Activated B cell treated with CpG ODN at 0.5 μM for 24 hours (primary cell): ENCODE measurements at regions not wholly inside any gene's neighbourhood (a gene's known extent, or its start where the extent isn't known, plus 50 kb on each side); places are given as distances from the start of the nearest gene placed in this dataset.

Source experiments
- ATAC-seq: fragments of 200-7000 bp; cut with Tn5 transposase; one replicate; pipeline ENCODE4 v1.10.0; 2021; ENCODE audit warnings: low read depth, mild to moderate bottlenecking, moderate library complexity
- CTCF ChIA-PET: fragments of 350-600 bp; sonication (Branson Sonifier 250); formaldehyde crosslinking; loops from one replicate; lab custom pipeline; 2021; ENCODE audit warnings: antibody characterized with exemption; lab: Charles Lee
- POLR2A ChIA-PET: fragments of 350-600 bp; sonication (Branson Sonifier 250); formaldehyde crosslinking; loops from one replicate; lab custom pipeline; 2021; ENCODE audit warnings: antibody characterized with exemption; lab: Charles Lee
- DNase-seq: peaks from one replicate; pipeline ENCODE4 v3.0.0; 2022
- H3K27ac Mint-ChIP-seq: one replicate; pipeline ENCODE4 v1.8.0; 2020; ENCODE audit warnings: mixed read lengths
- H3K27me3 Mint-ChIP-seq: one replicate; pipeline ENCODE4 v1.8.0; 2021; ENCODE audit warnings: mixed read lengths
- H3K36me3 Mint-ChIP-seq: one replicate; pipeline ENCODE4 v1.8.0; 2021; ENCODE audit warnings: low read depth, mixed read lengths
- H3K4me1 Mint-ChIP-seq: one replicate; pipeline ENCODE4 v1.8.0; 2021; ENCODE audit warnings: mixed read lengths
- H3K4me3 Mint-ChIP-seq: one replicate; pipeline ENCODE4 v1.8.0; 2020; ENCODE audit warnings: mild to moderate bottlenecking, mixed read lengths
- H3K9me3 Mint-ChIP-seq: one replicate; pipeline ENCODE4 v1.8.0; 2020; ENCODE audit warnings: mixed read lengths
- intact Hi-C: fragments of 100-400 bp; cut with micrococcal nuclease; formaldehyde crosslinking; loops from one replicate; pipeline ENCODE4 v1.15.1; 2024
- TF ChIP-seq, protein P1 (sequence below): fragments of 200-600 bp; IDR thresholded peaks from one replicate; pipeline ENCODE4 v1.8.0; 2022; ENCODE audit warnings: antibody characterized with exemption, mild to moderate bottlenecking

DNA sequence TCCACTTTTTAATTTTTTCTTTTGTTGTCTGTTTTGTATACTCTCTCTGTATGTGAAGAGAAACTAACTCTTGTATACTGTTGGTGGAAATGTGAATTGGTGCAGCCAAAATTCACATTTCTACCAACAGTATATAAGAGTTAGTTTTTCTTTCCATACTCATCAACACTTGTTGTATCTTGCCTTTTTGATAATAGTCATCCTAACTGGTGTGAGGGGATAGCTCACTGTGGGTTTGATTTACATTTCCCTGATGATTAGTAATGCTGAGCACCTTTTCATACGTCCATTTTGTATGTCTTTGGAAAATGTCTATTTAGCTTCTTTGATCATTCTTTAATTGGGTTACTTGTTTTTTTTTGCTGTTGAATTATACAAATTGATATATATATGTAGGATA, 375.5 kb upstream of the IGFBP3 start:
- intact Hi-C loops, result no loop called here
- H3K9me3 Mint-ChIP-seq, result peaks cover 4% of the 10 kb centered on the region
- H3K27me3 Mint-ChIP-seq, result no peaks in the 10 kb centered on the region
- H3K4me1 Mint-ChIP-seq, result no peaks in the 10 kb centered on the region
- H3K4me3 Mint-ChIP-seq, result no peak overlapping the region
- no peaks in the 10 kb centered on the region for H3K36me3 Mint-ChIP-seq
- ChIA-PET POLR2A (no interaction called here), CTCF (no interaction called here)
- DNase-seq, result no peak
- no peak overlapping the region for H3K27ac Mint-ChIP-seq
- no peak for ATAC-seq
- TF ChIP-seq, protein P1, sequence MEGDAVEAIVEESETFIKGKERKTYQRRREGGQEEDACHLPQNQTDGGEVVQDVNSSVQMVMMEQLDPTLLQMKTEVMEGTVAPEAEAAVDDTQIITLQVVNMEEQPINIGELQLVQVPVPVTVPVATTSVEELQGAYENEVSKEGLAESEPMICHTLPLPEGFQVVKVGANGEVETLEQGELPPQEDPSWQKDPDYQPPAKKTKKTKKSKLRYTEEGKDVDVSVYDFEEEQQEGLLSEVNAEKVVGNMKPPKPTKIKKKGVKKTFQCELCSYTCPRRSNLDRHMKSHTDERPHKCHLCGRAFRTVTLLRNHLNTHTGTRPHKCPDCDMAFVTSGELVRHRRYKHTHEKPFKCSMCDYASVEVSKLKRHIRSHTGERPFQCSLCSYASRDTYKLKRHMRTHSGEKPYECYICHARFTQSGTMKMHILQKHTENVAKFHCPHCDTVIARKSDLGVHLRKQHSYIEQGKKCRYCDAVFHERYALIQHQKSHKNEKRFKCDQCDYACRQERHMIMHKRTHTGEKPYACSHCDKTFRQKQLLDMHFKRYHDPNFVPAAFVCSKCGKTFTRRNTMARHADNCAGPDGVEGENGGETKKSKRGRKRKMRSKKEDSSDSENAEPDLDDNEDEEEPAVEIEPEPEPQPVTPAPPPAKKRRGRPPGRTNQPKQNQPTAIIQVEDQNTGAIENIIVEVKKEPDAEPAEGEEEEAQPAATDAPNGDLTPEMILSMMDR, result no peak

DNA sequence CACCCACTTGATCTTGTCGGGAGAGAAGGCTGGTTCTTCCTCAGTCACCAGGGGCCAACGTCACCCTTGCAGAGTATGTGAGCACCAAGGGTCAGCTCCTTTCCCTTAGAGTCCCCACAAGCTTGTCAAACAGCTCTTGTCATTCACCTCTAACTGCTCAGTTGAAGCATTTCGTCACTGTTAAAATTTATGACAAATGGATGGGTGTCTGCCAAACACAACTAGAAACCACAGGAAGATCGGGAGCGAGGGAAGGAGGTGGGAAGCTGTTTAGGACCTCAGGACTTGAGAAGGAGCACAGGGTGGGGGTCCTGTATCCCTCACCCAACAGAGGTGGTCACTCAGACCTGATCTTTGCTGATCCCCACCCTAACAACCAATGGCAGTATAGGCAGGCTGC, 373.3 kb upstream of the IGFBP3 start:
- DNase-seq, result no peak
- Mint-ChIP-seq H3K27me3 (no peaks in the 10 kb centered on the region), H3K27ac (no peak overlapping the region), H3K9me3 (peaks cover 4% of the 10 kb centered on the region), H3K4me3 (no peak overlapping the region), H3K36me3 (no peaks in the 10 kb centered on the region), H3K4me1 (no peaks in the 10 kb centered on the region)
- intact Hi-C loops, result no loop called here
- no peak for ATAC-seq
- TF ChIP-seq, protein P1, result no peak
- ChIA-PET CTCF (no interaction called here), POLR2A (no interaction called here)

DNA sequence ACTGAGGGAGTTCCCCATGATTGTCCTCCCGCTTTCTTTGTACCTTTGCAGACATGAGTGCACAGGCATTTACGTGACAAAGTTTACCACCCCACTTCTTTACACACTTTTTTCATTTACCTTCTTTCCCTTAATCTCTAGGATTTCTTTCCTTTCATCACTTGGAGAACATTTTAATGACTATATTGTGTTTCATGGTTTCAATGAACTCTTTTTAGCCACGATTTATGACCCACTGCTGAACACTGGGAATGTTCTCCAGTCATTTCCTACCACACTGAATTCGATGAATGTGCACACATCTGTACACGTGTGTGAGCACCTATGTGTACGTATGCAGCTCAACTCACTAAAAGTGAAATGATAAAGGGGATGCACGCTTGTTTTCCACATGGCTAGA, 371.7 kb upstream of the IGFBP3 start:
- no peak overlapping the region for H3K27ac Mint-ChIP-seq
- intact Hi-C loops, result no loop called here
- ChIA-PET CTCF (no interaction called here), POLR2A (no interaction called here)
- TF ChIP-seq, protein P1, result no peak
- no peaks in the 10 kb centered on the region for H3K36me3 Mint-ChIP-seq
- no peak for DNase-seq
- H3K9me3 Mint-ChIP-seq, result no peaks in the 10 kb centered on the region
- H3K4me3 Mint-ChIP-seq, result no peak overlapping the region
- no peaks in the 10 kb centered on the region for H3K27me3 Mint-ChIP-seq
- H3K4me1 Mint-ChIP-seq, result no peaks in the 10 kb centered on the region
- no peak for ATAC-seq

DNA sequence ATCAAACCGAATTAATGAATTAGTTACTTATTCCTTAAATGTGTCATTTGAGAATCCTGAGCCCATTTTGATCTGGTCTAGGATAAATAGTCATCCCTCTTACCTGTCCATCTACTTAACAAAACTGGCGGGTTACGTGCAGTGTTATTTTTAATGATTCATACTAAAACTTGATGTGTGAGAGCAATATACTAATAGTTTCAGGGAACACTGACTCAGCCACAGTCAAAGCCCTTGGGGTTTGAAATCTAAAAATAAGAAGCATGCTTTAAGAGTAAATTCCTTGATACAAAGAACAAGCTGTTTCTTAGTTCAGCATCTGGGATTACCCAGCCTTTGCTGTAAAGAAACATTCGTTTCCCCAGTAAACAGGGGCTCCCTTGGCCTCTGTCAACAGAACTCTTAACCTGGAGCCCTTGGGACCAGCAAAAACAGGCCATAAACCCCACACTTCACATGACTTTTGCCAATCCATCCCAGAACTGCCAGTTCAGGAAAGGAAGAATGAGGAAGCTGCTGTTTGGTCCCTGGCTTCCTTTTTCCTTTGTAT, 370.6 kb upstream of the IGFBP3 start:
- Mint-ChIP-seq H3K36me3 (no peaks in the 10 kb centered on the region), H3K4me3 (no peak overlapping the region), H3K27ac (no peak overlapping the region), H3K4me1 (no peaks in the 10 kb centered on the region), H3K27me3 (no peaks in the 10 kb centered on the region), H3K9me3 (no peaks in the 10 kb centered on the region)
- ChIA-PET POLR2A (no interaction called here), CTCF (no interaction called here)
- TF ChIP-seq, protein P1, result no peak
- intact Hi-C loops, result no loop called here
- DNase-seq, result no peak
- no peak for ATAC-seq

DNA sequence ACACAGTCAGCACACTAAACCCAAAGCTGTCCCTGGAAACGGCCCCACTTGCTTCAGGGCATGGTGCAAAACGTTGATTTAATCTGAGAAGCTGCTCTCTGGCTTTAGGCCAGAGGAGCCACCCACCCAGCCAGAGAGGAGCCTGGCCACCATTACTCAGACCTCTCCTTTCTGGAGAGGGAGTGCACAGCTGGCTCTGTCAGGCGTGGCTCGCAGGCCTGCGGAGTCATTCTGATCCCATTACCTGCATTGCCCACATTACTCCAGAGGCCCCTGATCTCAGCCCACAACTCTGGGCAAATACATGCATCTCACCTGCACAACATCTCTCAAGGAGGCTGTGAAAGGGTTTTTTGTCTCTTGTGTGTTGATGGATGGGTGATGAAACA, 370.0 kb upstream of the IGFBP3 start:
- ChIA-PET POLR2A (no interaction called here), CTCF (no interaction called here)
- intact Hi-C loops, result no loop called here
- Mint-ChIP-seq H3K36me3 (no peaks in the 10 kb centered on the region), H3K4me1 (no peaks in the 10 kb centered on the region), H3K9me3 (no peaks in the 10 kb centered on the region), H3K27me3 (no peaks in the 10 kb centered on the region), H3K4me3 (no peak overlapping the region), H3K27ac (no peak overlapping the region)
- DNase-seq, result no peak
- ATAC-seq, result no peak
- TF ChIP-seq, protein P1, result no peak
